ENCODE measurements at regions not wholly inside any gene's neighbourhood (a gene's known extent, or its start where the extent isn't known, plus 50 kb on each side); places are given as distances from the start of the nearest gene placed in this dataset.
"Not testable (repeated sequence)": the region's sequence is repeated elsewhere in the genome, so short reads cannot be mapped to it uniquely, and the experiment has no call there.

GRCh38 chr2:147456779-147457178 is 388.1 kb upstream of the ACVR2A start:
- no peak for DNase-seq

DNA sequence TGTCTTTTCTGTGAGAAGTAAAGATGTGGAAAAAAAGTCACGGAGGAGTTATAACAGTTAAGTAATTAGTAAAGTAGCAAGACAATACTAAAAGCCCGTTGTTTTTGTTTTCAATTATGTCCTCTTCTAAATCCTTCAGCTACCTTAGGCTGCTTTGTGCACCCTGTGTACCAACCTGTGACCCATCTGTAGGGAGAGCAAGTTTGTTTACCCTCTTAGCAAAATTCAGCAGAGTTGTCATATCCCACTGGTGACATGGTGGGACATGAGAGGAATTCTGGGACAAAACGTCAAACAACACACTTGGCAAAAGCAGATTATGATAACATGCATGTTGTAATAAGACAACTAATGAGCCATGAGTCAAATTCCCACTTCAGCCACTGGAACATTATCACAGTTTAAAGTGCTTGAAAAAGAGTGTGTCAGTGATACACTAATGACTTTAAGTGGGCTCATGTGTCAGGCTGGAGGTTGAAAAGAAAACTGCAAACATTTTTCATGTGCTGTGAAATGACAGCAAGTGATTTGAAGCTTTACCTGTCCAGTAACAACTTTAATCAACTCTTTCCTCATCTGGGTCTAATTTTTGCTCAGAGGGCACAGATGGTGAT is 392.8 kb upstream of the ACVR2A start:
- no peak for DNase-seq

- no peak for DNase-seq
Observed at GRCh38 chr2:147450661-147451510, 393.9 kb upstream of the ACVR2A start.

DNA sequence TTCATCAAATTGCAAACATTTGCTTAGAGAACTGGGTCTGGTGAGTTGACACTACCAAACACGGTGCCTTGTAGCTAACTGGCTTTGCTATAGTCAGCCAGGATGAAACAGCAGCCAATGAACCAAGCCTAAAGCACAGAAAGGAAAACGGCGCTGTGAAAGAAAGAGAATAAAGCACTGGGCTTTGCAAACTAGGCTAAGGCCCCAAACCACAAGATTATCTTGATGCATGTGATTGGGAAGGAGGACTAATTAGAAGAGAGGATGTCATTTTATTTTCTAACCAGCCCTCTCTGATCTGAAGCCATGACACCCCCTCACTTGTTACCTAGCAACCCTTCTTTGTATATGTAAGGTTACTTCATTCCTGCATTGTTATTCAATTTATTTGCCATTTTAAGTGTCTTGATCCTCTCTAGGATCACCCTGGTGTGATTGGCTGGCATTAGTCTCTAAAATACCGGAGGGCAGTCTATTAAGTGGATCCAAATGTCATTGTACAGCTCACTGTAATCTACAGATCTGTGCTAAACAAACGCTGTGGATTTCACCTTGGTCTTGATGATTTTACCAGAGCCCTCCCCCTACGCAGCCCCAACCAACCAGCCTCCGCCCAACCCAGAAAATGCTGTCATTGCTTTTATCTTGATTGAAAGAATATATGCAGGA is 395.4 kb upstream of the ACVR2A start:
- DNase-seq, result no peak

- DNase-seq, result no peak
Observed at GRCh38 chr2:147442816-147443215, 402.0 kb upstream of the ACVR2A start.

- peak; percentile 12 for DNase-seq
Observed at GRCh38 chr2:147441182-147441581, 403.6 kb upstream of the ACVR2A start.

- no peak for DNase-seq
Observed at GRCh38 chr2:147440734-147441133, 404.1 kb upstream of the ACVR2A start.

DNA sequence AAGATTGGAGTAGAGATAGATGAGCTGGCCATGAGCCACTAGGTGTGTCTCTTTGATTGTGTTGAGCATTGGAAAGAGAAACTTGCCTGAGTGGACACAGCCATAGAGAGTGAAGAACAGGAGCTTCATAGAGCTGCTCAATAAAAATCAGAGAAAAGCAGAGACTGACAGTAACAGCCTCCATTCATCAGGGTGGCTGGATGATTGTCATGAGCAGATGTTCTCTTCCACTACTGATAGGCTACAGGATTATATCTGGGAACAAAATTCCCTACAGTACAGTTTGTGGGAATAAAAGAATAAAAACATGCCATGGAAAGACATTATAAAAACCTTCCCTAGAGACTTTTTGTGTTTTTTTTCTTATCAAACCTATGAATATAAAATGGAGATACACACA is 404.8 kb upstream of the ACVR2A start:
- DNase-seq, result no peak

DNA sequence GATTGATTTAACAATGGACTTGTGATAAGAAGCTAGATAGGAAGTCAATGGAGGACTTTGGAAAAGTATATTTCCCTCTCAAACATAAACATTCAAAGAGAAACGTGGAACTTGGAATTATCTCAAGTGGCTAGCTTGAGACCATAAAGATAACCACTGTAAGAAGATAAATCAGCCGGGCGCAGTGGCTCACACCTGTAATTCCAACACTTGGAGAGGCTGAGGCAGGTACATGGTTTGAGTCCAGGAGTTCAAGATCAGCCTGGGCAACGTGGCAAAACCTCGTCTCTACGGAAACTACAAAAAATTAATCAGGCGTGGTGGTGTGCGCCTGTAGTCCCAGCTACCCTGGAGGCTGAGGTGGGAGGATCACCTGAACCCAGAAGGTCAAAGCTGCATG is 405.9 kb upstream of the ACVR2A start:
- no peak for DNase-seq

GRCh38 chr2:147433822-147434221 is 411.0 kb upstream of the ACVR2A start:
- DNase-seq, result no peak

DNA sequence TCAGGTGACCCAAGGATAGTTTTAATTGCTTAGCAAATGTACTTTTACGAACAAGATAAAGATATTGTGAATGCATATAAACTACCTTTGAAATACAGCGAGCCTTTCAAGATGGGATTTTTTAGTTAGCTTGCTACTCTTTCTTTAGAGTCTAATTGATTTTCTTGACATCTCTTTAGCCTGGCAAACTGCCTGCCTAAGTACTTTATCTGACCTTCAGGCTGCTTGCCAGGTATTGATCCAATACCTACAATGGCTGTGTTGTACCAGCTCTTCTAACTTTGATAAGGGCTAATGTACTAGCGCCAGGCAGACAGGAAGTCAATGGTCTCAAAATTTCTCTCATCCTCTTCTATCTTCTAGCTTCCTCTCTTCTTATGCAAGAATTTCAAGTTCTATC is 414.4 kb upstream of the ACVR2A start:
- DNase-seq, result no peak

- DNase-seq, result no peak
Observed at GRCh38 chr2:147428120-147428747, 416.6 kb upstream of the ACVR2A start.

- peak; percentile 59 for DNase-seq
Observed at GRCh38 chr2:147425437-147426029, 419.3 kb upstream of the ACVR2A start.

DNA sequence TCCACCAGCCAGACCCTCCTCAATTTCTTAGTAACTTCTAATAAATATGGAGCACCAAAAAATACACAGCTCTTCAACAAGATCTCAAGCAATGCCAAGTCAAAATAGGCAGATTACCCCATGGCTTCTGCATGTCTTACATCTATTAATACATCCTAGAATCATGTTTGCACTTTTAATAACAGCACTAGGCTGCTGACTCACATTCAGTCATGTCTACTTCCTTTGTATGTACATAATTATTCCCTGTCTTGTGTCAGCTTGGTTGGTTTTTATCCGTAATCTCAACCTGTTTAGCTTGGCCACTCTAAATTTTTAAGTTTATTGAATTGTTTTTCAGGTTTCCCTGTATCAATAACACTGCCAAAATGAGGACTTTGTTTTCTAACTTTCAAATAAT is 420.1 kb upstream of the ACVR2A start:
- peak; percentile 3 for DNase-seq

DNA sequence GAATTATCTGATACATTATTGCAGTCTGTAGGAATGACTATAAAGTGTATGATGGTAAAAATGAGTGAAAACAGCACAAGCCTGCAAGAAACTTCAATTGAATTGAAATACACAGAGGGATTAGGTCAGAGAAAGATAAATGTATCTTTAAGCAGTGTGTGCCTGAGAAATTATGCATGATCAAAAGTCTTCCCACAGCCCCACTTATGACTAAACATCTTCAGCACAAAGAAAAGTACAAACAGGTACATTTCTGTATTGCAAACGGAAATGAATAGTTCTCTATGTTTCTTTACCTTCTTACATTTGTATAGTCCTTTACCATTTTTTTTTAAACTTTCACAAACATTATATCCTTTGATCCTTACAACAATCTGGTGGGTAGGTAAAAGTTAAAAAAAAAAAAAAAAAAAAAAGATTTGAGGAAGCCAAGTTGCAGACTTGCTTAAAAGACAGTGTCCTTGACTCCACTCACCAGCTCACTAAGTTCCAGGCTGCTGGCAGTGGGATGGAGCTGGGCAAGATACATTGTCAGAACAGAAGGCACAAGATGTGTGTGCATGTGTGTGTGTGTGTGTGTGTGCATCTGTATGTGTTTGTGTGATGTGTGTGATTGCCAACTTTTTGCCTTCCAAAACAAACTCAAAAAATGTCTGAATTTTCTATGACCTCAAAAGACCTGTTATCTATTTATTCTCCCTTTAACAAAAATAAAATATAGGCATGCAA is 423.7 kb upstream of the ACVR2A start:
- DNase-seq, result no peak

GRCh38 chr2:147420517-147420916 is 424.3 kb upstream of the ACVR2A start:
- no peak for DNase-seq

- no peak for DNase-seq
Observed at GRCh38 chr2:147416099-147416498, 428.7 kb upstream of the ACVR2A start.

DNA sequence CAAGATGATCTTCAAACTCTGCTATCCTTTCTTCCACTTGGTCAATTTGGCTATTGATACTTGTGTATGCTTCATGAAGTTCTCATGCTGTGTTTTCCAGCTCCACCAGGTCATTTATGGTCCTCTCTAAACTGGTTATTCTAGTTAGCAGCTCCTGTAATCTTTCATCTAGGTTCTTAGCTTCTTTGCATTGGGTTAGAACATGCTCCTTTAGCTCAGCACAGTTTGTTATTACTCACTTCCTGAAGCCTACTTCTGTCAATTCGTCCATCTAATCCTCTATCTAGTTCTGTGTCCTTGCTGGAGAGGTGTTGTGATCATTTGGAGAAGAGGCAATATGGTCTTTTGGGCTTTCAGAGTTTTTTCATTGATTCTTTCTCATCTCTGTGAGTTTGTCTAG is 430.2 kb upstream of the ACVR2A start:
- DNase-seq, result not testable (repeated sequence)

DNA sequence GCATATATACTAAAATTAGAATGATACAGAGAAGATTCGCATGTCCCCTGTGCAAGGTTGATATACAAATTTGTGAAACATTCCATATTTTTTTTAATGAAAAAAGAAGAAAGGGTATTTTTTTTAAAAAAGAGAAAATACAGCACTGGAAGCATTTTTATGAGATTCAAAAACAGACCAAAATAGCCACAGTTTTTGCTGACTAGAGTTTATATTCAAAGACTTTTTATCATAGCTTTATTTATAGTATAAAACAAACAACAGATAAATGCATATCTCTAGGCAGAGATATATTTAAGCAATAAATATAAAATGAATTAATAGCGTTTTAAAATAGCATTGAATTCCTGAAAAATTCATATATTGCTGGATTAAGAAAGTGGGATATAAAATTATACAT is 436.5 kb upstream of the ACVR2A start:
- DNase-seq, result no peak

DNA sequence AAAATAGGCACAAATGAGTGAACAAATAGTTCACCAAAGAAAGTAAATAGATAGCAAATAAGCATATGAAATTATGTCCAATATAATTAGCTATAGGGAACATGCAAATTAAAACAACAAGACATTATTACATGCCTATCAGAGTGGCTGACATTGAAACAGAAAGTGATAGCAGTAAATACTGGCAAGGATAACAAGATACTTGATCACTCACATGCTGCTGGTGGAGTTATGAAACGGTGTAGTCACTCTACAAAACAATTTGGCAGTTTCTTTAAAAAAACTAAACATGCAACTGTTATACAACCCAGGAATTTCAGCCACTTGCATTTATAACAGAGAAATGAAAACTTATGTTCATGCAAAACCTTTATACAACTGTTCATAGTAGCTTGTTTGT is 439.2 kb upstream of the ACVR2A start:
- peak; percentile 66 for DNase-seq

- no peak for DNase-seq
Observed at GRCh38 chr2:147398996-147399395, 445.8 kb upstream of the ACVR2A start.

- no peak for DNase-seq
Observed at GRCh38 chr2:147398301-147398700, 446.5 kb upstream of the ACVR2A start.

Measured in inflammatory macrophage treated with lipopolysaccharide for 4 hours (primary cell).